SK-N-SH treated with all-trans-retinoic acid at 6 μM for 48 hours (cell line): ENCODE measurements at regions not wholly inside any gene's neighbourhood (a gene's known extent, or its start where the extent isn't known, plus 50 kb on each side); places are given as distances from the start of the nearest gene placed in this dataset.

ENCODE experiments used
- BACH2 ChIP-seq: fragments of 250-450 bp; sonication (Bioruptor Pico); IDR thresholded peaks from 2 replicates; pipeline ENCODE4 v1.9.0; 2021; ENCODE audit warnings: mild to moderate bottlenecking, borderline replicate concordance
- GLIS3 ChIP-seq: fragments of 250-450 bp; sonication (Bioruptor Pico); IDR thresholded peaks from 2 replicates; pipeline ENCODE4 v1.5.0; 2020; ENCODE audit warnings: mild to moderate bottlenecking, moderate library complexity
- ISL1 ChIP-seq: fragments of 250-450 bp; sonication (Bioruptor Pico); IDR thresholded peaks from 2 replicates; pipeline ENCODE4 v2.1.2; 2022; ENCODE audit warnings: mild to moderate bottlenecking, moderate library complexity
- PATZ1 ChIP-seq: fragments of 250-450 bp; sonication (Bioruptor Pico); IDR thresholded peaks from 2 replicates; pipeline ENCODE4 v1.8.0; 2020; ENCODE audit warnings: mild to moderate bottlenecking, moderate library complexity, borderline replicate concordance
- SNAI2 ChIP-seq: fragments of 250-450 bp; sonication (Bioruptor Pico); IDR thresholded peaks from 2 replicates; pipeline ENCODE4 v1.5.0; 2020; ENCODE audit warnings: mild to moderate bottlenecking, moderate library complexity
- ZFP30 ChIP-seq: fragments of 450-650 bp; formaldehyde crosslinking; IDR thresholded peaks from 2 replicates; pipeline ENCODE4 v1.5.0; 2022; ENCODE audit warnings: mild to moderate bottlenecking, moderate library complexity

- TF ChIP-seq SNAI2 (CRISPR knock-in tag), result no peak
- no peak for TF ChIP-seq ISL1 (CRISPR knock-in tag)
- TF ChIP-seq PATZ1, result no peak
- TF ChIP-seq ZFP30 (CRISPR knock-in tag), result no peak
- no peak for TF ChIP-seq GLIS3
- TF ChIP-seq BACH2 (CRISPR knock-in tag), result no peak
Measured at GRCh38 chr11:32500001-32500400, 64.7 kb upstream of the WT1 start.
